Stimulated activated CD4-positive, alpha-beta T cell treated with anti-CD3 and anti-CD28 coated beads, TNF-alpha, amount 100 ng/mL, for 24 hours (primary cell): ENCODE measurements at regions not wholly inside any gene's neighbourhood (a gene's known extent, or its start where the extent isn't known, plus 50 kb on each side); places are given as distances from the start of the nearest gene placed in this dataset.
A peak's percentile ranks its signal among the peaks of the same experiment; 100 is the strongest.
"Not testable (repeated sequence)": the region's sequence is repeated elsewhere in the genome, so short reads cannot be mapped to it uniquely, and the experiment has no call there.

ENCODE experiments used
- DNase-seq, 3 experiments: peaks; one replicate each; pipeline ENCODE4 v3.0.0-alpha.2; 2020; ENCODE audit warnings: low read depth in 3 of 3

DNA sequence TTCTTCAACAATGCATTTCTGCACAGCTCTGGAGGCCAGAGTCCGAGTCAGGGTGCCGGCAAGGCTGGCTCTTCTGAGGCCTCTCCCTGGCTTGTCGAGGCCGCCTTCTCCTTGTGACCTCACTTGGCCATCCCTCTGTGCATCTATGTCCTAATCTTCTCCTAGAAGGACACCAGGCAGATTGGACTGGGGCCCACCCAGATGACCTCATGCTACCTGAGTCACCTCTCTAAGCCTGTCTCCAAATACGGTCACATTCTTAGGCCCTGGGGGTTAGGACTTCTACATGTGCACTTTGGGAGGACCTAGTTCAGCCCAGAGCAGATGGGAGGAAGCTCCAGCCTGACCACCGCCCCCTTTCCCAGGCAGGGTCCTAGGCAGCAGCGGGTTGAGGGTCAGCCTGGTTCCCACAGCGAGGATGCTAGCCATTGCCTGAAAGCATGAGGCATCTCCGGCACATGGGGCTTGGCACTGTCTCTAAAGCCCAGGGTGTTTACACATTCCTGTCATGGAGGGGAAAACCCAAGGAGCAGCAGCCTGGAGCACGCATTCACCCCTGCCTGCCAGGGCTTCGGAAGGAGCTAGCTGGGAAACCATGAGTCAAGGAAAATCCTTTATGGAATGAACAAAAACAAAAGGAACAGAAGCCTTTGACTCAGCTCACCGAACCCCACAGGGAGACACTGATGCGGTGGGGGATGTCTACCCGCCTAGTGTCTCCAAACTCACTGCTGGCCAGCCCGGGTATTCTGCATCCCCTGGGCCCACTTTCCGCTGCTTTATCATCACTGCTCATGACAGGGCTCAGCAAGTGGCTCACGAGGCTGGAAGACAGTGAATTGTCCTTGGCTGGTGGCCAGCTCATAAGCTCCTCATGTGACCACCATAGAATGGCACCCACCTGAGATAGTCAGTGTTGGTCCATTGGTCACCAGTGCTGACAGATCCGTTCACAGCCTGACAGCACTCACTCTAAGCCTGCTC lies 140.2 kb upstream of the ZNF469 start:
- DNase-seq = not testable (repeated sequence)

GRCh38 chr16:88243921-88244320 lies 138.8 kb upstream of the ZNF469 start:
- DNase-seq = not testable (repeated sequence)

- not testable (repeated sequence) for DNase-seq
These were observed 137.3 kb upstream of the ZNF469 start for GRCh38 chr16:88245241-88246081.

- not testable (repeated sequence) for DNase-seq
These were observed 135.7 kb upstream of the ZNF469 start for GRCh38 chr16:88246955-88247582.

- not testable (repeated sequence) for DNase-seq
These were observed 135.2 kb upstream of the ZNF469 start for GRCh38 chr16:88247583-88247966.

DNA sequence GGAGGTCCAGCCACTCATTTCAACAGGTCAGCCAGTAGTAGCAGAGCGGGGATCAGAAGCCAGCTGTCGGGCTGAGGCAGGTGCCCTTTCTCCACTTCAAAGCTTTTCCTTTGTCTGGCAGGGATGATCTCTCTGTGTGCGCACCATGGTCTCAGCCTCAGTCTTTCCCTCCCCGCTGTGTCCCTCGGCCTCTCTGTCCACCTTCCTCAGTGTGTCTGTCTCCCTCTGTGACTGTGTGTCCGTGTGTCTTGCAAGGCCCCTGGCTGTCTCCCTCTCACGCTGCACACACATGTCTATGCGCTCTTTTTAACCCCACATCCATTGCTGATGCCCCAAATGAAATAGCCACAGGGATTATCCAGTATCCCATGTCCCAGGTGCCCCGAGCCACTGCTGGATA lies 134.0 kb upstream of the ZNF469 start:
- DNase-seq = not testable (repeated sequence)

- DNase-seq = not testable (repeated sequence)
These were observed 132.4 kb upstream of the ZNF469 start for GRCh38 chr16:88250381-88250780.

- DNase-seq = not testable (repeated sequence)
These were observed 130.5 kb upstream of the ZNF469 start for GRCh38 chr16:88252057-88252794.

- DNase-seq = not testable (repeated sequence)
These were observed 124.6 kb upstream of the ZNF469 start for GRCh38 chr16:88258141-88258540.

- DNase-seq = not testable (repeated sequence)
These were observed 123.8 kb upstream of the ZNF469 start for GRCh38 chr16:88258764-88259525.

- not testable (repeated sequence) for DNase-seq
These were observed 123.2 kb upstream of the ZNF469 start for GRCh38 chr16:88259538-88259937.

DNA sequence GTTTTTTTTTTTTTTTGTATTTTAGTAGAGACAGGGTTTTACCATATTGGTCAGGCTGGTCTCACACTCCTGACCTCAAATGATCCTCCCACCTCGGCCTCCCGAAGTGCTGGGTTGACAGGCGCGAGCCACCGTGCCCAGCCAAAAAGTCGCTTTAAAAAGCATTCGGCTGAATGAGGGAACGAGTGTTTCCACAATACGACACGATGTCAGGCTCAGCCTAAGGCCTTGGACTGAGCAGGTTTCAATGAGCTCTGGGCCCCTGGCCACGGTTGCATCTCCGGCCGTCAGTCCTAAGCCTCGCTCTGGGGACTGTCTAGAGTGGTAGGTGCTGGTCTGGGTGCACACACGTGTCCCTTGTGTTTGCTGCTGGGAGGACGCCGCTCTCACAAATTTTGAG lies 122.6 kb upstream of the ZNF469 start:
- DNase-seq = not testable (repeated sequence)

DNA sequence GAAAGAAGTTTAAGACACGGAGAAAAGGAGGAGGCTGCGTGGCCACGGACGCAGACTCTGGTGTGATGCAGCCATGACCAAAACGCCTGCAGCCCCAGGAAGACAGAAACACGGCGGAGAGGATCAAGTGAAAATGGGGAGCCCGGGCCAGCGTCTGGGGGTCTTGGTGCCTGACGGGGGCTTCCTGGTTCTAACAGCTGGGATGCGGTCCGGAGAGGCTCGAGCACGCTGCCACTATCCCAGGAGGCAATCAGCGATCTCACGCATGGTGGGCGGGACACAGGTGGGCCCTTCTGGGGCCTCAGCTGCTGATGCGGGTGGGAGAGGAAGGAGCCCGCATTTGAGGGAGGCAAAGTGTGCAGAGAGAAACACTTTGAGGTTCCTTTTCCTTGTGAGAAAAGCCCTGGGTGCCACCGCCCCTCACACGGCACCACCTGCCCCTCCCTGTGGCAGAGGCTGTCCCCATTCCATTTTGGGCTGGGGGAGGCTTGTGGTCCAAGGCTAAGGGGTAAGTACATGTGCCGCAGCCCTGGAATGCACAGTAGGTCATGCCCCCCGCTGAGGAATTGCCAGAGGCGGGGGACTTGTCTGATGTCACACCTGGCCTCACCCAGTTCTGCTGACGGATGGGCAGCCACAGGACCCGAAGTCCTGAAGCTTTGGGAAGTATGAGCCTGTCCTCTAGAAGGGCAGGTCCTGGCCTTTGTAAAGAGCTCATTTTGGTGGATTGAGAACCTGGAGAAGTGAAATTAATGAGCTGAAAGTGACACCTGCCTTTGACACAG lies 121.7 kb upstream of the ZNF469 start:
- DNase-seq = not testable (repeated sequence)

DNA sequence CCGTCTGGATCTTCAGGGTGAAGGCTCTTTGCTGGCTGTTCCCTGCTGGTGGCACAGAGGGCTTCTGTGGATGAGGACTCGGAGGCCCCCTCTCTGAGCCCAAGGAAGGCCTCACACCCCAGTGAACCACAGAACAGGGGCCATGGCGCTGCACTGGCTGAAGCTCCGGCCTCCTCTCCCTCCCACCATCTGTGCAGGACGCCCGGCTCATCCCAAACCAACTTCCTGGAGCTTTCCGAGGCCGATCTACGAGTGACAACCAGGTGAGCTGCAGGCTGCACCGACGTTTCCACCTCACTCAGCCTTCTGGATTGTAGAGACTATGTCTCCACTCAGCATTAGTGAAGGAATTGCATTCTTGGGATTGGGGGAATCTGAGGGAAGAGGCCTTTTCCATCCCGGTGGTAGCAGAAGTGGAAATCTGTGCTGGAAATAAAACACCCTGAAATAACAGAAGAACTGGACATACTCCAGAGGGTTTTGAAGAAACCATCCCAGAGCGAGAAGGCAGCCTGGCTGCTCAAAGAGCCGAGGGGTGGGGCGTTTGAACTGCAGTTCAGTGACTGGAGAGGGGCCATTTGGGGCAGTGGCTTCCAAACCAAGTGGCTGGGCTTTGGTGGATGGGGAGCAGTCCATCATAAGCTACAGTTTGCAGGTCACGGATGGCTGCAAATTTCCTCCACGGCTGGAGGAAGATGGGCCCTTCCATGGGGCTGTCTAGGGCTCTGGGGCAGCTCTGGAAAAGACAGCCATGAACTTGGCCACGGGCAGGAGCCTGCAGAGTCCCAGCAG lies 120.7 kb upstream of the ZNF469 start:
- not testable (repeated sequence) for DNase-seq

- DNase-seq = not testable (repeated sequence)
These were observed 119.7 kb upstream of the ZNF469 start for GRCh38 chr16:88262858-88263563.

DNA sequence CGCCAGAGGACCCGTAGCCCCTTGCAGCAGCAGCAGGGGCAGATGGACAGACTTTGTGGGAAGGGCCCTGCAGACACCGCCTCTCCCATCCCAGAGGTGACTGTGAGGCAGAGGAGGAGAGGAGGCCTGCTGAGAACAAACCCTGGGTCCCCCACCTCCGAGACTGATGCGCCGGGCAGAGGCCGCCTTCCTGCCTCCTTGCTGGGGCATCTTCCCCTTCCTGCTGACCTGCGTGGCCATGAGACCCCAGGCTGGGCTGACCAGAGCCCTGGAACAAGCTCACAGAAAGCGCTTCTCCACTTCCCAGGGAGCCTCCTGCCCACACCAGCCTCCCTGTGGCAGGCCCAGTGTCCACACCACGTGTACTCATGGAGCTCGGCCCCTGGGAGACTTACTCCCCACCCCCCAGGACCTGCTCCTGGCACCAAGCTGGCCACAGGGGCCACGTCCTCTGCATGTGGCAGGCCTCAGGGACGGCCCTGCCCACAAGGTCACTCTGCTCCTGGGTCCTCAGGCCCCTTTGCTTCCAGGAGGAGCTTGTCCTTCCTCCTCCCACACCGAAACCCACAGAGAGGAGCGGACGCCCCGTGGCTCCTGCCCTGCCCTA lies 119.0 kb upstream of the ZNF469 start:
- not testable (repeated sequence) for DNase-seq

- peak; percentile 8 to 52 (median 38) for DNase-seq
These were observed 118.0 kb upstream of the ZNF469 start for GRCh38 chr16:88264641-88265285.
